Body of pancreas (tissue), 4 donors: ENCODE measurements at regions not wholly inside any gene's neighbourhood (a gene's known extent, or its start where the extent isn't known, plus 50 kb on each side); places are given as distances from the start of the nearest gene placed in this dataset.

Experiments
- CTCF ChIP-seq, 7 experiments: fragments of 450-650 bp in 4 of 7; fragments of 200-600 bp in 3 of 7; sonication (generic) in 3 of 7; IDR thresholded peaks; one replicate each; pipeline ENCODE4 v1.5.1; 2016 to 2019; ENCODE audit warnings: antibody characterized with exemption in 7 of 7
- POLR2A ChIP-seq, 3 donors: fragments of 450-650 bp; IDR thresholded peaks; one replicate each; pipeline ENCODE4 v1.6.1; 2016; ENCODE audit warnings: antibody characterized with exemption in 3 of 3, mild to moderate bottlenecking in 2 of 3

- no peak for TF ChIP-seq CTCF (IDR thresholded peaks at IDR 0.05)
- TF ChIP-seq POLR2A (IDR thresholded peaks at IDR 0.05): no peak
Observed at GRCh38 chr3:87057474-87057873, 66.5 kb upstream of the VGLL3 start.
